CD4-positive, alpha-beta T cell treated with Interleukin-6 at 100 ng/mL for 8 hours (primary cell): ENCODE measurements at regions not wholly inside any gene's neighbourhood (a gene's known extent, or its start where the extent isn't known, plus 50 kb on each side); places are given as distances from the start of the nearest gene placed in this dataset.
"Not testable (repeated sequence)": the region's sequence is repeated elsewhere in the genome, so short reads cannot be mapped to it uniquely, and the experiment has no call there.

ENCODE experiments used
- DNase-seq: peaks from one replicate; pipeline ENCODE4 v3.0.0-alpha.2; 2020; ENCODE audit warnings: mixed read lengths, low spot score

DNA sequence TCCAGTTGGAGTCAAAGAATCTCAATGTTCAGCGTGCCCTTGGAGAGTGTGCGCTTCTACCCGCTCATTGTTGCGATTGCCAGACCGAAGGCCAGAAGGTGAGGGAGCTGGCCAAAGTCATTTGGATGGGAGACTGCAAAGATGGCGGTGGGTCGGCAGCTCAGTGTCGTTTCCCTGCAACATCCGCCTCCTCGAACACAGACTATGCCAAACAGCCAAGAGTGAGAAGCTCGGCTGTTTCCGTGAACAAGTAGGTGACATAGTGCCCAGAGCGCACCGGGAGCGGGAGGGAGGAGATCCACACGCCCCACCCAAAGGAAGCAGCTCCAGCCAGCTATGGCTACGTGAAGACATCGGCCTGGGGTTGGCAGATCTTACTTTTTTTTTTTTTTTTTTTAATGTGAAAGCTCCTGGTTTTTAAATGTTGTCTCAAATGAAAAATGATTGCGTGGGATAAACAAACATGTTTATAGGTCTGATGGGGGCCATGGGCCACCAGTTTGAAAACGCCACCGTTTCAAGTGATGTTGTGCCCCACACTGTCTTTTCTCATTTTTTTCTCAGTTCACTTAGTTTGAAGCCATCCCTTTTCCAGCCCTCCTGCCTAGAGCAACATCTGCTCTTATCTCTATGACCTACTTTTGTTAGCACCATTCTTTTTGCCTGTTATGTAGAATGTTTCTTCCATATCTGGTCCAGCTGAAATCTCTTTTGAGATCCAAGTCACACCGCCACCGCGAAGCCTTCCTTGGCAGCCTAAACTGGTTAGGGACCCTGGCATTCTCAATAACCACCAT lies 682.4 kb downstream of the RNF144A start:
- DNase-seq, result no peak

DNA sequence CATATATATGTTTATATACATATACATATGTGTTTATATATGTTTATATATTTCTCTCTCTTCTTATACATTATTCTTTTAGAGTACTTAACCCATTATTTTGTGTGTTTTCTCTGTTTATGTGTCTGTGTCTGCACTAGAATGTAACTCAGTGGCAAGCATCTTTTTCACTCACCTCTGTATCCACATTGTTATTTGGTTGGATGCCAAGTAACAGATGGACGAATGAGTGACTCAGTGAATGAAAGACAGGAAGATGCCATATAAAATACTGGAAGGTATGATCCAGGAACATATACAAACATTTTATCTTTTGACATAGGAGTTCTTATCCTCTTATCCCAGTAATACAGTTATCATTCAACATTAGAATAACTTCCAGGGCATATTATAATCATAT lies 684.8 kb downstream of the RNF144A start:
- no peak for DNase-seq

DNA sequence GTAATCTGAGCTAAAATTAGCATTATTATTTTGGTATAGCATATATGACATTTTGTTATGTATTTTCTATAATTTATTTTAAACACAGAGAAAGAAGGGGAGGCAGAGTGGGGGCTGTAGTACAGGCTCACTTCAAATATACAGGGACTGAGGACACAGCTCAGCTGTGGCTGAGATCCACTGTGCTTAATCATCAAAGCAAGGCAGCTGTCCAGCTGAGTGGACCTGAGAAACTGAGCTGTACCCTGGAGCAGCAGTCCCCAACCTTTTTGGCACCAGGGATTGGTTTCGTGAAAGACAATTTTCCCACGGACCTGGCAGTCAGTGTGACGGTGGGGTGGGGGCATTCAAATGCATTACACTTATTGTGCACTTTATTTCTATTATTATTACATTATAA lies 687.2 kb downstream of the RNF144A start:
- DNase-seq, result no peak

DNA sequence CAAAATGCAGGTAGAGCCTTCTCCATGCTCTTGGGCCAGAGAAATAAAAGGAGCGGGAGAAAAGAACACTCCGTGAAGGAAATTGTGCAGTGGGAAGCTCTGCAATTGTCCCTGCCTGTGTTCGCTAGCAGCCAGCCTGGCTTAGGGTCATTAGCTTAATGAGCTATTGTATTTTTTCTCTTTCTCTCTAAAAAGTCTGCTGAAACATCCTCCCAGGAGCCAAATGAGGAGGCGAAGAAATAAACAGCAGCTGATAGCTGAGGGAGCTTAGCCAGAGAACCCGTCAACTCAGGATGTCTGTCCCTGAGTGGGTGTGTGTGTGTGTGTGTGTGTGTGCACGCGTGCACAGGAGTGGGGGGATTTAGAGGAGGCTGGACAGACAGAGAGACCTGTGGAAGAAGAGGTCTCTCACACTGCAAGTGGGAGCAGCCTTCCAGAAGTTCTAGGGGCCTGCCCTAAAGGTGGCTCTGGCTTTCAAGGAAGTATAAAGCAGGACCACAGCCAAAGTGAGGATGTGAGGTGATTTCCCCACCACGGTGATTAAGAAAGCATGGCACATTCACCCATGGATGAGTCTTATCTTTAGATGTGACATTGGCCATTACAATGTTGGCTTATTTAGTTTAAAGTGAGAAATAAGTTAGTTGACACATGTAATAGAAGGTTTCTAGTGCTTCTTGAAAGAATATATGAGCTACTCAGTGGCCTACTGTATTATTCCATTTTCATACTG lies 690.4 kb downstream of the RNF144A start:
- DNase-seq, result no peak

- DNase-seq, result no peak
Measured at GRCh38 chr2:7609556-7609955, 692.3 kb downstream of the RNF144A start.

GRCh38 chr2:7609974-7610373 lies 692.8 kb downstream of the RNF144A start:
- no peak for DNase-seq

GRCh38 chr2:7611750-7612149 lies 694.5 kb downstream of the RNF144A start:
- DNase-seq, result no peak

DNA sequence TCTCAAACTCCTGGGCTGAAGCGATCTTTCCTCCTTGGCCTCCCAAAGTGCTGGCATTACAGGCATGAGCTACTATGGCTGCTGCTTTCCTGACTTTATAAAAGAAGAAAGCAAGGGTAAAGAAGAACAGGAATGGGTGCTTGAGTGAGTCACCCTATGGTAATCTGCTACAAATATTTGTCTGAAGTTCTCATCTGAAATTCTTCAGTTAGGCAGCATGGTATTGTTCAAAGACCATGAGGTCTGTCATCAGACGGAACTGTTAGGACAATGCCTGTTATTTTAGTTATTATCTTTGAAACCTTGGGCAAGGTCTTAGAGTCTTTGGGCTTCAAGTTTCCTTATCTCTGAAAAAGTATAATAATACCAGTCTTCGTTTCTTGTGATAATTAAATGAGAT lies 695.8 kb downstream of the RNF144A start:
- DNase-seq, result no peak

DNA sequence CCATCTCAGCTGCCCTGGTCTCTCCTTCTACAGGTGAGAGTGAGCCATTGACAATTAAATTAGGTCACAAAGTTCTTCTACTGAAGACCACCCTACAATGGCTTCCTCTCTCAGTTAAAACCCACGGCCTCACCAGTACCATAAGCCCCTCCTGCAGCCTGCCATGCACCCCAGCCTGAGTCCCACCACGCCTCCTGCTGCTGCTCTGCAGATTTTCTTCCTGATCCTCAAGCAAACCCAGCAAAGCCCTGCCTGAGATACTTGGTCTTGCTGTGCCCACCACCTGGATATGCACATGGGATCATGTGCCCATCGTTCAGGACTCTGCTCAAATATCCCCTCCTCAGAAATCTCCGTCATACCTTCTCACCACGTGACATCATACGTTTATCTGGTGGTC lies 696.6 kb downstream of the RNF144A start:
- no peak for DNase-seq

GRCh38 chr2:7618031-7618430 lies 700.8 kb downstream of the RNF144A start:
- no peak for DNase-seq

GRCh38 chr2:7619203-7619970 lies 702.2 kb downstream of the RNF144A start:
- DNase-seq, result no peak

DNA sequence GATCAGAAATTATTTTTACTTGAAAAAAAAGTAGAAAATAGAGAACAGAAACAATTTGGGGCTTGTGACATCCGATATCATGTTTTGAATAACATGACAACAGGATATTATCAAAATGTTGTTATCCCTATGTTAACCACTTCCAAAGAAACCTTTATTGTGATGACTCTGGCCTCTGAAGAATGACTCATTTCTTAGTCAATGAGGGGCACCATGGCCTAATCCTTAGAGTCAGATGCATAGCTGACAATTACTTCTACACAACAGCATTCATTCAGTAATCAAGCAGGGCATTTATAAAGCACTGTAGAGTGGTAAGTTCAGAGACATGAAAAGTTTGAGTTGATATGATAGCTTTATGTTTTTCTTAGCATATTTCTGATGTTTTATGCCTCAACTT lies 703.0 kb downstream of the RNF144A start:
- DNase-seq, result no peak

DNA sequence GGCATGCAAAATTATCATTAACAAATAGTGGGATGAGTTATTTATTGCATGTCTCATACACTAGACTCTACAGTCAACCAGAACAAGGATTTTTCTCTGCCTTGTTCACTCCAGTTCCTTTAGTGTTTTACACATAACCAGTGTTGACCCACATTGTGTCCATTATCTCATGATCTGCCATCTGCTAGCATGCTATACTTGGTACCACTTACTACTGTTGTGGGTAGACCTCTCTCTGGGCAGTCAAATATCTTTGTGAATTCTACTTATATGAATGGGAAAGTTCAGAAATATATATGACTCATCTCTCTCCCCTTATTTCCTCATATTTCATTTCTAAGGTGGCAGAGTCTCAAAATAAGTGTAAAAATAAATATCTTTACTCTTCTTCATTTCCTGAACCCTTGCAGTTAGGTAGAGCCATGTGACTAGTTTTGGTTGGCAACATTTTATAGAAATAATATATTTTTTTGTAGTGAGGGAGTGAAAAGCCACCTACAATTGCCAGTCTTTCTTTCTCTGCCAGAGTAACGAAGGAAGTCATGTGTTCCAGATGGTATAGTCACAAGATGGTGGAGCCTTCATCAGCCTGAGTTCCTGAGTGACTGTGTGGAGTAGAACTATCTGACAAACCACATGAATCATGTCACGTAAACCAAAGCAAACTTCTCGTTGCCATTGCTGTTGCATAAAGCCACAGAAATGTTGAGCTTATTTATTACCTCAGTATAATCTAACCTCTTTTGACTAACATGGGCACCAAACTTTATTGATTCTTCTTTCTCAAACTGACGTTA lies 704.0 kb downstream of the RNF144A start:
- DNase-seq, result no peak

DNA sequence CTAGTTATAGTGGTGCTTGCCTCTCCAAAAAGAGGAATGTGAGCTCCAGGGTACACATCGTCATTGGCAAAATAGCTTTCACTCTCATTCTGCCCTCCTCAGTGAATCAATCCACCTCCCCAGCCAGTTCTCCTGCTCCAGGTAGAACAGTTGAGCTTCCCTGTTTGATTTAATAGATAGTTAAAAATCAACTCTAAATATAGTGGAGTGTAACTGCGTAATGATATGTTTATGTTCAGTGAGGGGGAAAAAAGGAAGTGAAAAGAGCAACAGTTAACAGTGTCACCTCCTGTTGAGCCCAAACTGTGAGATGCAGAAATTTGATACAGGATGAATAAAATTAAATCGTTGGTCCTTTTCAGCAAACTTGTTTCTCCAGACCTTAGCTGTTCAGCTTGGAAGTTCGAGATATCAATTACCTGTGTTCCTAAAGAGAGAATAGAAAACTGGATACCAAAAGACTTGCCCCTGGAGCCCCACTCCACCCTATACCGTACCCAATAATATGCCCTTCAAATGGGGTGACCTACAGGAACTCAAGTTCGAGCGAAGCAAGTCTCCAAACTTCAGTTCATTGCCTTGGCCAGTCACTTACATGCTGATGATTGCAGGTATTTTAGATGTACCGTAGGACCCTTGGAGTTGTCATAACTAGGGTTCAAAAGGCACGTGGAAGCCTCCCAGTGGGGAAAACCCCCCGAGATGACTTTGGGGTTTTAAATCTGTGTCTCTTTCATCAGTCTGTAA lies 708.4 kb downstream of the RNF144A start:
- no peak for DNase-seq

GRCh38 chr2:7626139-7626537 lies 708.9 kb downstream of the RNF144A start:
- no peak for DNase-seq

DNA sequence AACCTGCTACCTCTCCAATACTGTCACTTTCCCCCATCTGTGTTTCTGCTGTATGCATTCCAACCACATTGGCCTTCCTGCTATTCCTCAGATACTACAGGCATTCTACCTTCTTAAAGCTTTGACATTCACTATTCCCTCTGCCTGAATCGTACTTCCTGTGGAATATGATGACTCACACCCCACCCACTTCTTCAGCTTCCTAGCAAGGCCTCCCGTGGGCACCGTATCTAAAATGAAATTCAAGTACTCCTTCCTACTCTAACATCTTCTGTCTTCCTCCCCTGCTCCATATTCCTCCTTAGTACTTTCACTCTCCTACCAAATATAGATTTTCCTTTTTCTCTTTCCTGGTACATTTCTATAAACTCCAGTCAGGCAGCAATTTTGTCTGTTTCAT lies 710.4 kb downstream of the RNF144A start:
- no peak for DNase-seq

DNA sequence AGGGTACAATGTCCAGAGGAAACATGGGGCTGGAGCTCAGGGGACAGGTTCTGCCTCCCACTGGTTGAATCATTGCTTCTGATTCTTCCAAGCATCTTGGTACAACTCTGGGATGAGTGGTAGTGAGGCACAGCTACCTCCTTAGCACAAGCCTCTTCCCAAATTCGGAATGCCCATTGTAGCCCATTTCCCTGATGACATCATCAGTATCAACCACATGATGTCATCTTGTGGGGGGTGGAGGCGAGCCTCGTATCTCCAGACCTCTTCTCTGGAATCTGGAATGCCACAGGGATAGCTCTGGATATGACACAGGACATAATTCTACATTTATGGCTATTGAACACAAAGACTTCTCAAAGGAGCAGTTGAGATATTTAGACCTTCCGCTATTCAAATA lies 715.2 kb downstream of the RNF144A start:
- DNase-seq, result no peak

- no peak for DNase-seq
Measured at GRCh38 chr2:7633566-7634153, 716.4 kb downstream of the RNF144A start.

DNA sequence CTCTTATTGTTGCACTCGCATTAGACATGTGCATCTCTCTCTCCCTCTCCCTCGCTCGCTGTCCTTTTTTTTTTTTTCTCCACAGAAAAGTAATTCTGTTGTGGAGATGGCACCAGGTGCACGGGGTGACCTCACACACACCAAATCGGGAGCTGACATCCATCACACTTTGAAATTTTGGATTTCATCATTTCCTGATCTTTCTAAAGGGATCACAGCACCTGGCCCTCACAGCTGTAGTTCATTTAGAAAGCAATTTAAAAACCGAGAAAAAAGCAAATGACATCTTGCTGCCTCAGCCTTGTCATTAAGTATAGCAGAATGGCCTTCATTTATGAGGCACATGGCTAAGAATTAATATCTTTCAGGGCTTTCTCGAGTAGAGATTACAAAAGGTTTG lies 717.2 kb downstream of the RNF144A start:
- no peak for DNase-seq

- DNase-seq, result no peak
Measured at GRCh38 chr2:7639476-7639875, 722.3 kb downstream of the RNF144A start.

DNA sequence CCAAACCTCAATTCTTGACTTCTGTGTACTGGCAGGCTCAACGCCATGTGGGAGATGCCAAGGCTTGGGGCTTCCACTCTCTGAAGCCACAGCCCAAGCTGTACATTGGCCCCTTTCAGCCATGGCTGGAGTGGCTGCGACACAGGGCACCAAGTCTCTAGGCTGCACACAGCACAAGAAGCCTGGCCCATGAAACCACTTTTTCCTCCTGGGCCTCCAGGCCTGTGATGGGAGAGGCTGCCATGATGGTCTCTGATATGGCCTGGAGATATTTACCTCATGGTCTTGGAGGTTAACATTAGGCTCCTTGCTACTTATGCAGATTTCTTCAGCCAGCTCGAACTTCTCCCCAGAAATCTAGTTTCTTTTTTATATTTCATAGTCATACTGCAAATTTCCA lies 724.1 kb downstream of the RNF144A start:
- not testable (repeated sequence) for DNase-seq
